Stimulated activated CD4-positive, alpha-beta T cell treated with anti-CD3 and anti-CD28 coated beads, TNF-alpha, amount 100 ng/mL, for 4 hours (primary cell): ENCODE measurements at regions not wholly inside any gene's neighbourhood (a gene's known extent, or its start where the extent isn't known, plus 50 kb on each side); places are given as distances from the start of the nearest gene placed in this dataset.
"Not testable (repeated sequence)": the region's sequence is repeated elsewhere in the genome, so short reads cannot be mapped to it uniquely, and the experiment has no call there.

Source experiments
- DNase-seq, 3 experiments: peaks; one replicate each; pipeline ENCODE4 v3.0.0-alpha.2; 2020; ENCODE audit warnings: low read depth in 3 of 3

DNA sequence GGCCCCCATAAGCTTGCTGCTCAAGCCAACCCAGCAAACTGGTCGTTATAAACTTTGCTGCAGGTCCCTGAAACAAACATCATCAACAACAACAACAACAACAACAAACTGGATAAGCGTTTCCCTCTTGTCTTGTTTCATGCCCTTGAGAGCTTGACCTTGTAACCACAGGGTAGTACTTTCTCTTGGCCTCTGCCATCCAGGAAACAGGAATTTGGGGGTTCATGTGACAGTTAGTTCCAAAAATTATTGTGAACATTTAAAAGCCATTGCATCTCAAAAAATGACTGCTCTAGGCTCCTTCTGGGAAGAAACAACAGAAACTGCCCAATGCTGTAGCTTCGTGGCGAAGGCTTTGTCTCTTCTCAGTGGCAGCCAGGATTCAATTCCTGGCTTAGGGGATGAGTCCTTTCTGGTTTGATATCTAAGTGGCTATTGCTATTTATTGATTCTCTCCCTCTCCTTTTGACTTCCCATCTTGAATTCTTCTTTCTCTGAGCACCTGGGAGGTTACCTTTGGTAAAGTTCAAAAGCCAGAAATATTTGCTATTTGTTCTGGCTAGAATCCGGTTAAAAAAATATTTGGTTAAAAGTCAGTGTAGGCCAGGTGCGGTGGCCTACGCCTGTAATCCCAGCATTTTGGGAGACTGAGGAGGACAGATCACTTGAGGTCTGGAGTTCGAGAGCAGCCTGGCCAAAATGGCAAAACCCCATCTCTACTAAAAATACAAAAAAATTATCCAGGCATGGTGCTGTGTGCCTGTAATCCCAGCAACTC lies 52.0 kb upstream of the CPM start:
- DNase-seq, result no peak

DNA sequence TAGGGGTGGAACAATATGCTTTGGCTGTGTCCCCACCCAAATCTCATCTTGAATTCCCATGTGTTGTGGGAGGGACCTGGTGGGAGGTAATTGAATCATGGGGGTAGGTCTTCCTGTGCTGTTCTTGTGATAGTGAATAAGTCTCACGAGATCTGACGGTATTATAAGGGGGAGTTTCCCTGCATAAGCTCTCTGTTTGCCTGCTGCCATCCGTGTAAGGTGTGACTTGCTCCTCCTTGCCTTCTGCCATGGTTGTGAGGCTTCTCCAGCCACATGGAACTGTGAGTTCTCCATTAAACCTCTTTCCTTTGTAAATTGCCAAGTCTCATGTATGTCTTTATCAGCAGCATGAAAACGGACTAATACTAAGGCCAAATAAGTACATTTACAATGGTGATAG lies 64.6 kb upstream of the CPM start:
- not testable (repeated sequence) for DNase-seq

DNA sequence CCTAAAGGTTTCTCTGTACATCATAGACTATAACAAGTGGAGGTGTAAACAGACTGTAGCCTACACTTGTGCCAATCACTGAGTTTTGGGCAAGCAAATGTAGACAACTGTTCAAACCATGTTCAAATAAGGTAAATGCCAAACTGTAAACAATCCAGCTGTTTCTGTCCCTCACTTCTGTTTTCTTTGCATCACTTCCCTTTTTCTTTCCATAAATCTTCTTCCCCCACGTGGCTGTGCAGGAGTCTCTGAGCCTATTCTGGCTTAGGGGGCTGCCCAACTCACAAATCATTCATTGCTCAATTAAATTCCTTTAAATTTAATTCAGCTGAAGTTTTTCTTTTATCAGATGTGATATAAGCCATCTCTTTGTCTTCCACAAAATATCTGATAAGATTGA lies 65.1 kb upstream of the CPM start:
- no peak for DNase-seq

DNA sequence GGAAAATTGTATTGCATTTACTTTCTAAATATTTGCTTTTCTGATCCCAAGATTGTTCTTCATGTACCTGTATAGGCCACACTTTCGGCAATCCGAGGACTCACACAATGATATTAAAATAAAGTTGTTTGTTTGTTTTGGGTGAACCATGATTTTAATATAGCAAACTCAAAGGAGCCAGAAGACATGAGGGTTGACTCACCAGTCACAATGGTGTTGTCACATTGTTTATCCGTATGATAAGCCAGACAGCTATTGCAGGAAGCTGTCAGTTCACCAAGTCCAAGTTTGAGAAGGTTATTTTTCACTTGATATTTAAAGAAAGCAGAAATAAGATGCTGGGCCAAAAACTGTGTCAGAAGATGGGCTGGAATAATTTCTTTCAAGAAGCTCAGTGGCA lies 67.1 kb upstream of the CPM start:
- no peak for DNase-seq

DNA sequence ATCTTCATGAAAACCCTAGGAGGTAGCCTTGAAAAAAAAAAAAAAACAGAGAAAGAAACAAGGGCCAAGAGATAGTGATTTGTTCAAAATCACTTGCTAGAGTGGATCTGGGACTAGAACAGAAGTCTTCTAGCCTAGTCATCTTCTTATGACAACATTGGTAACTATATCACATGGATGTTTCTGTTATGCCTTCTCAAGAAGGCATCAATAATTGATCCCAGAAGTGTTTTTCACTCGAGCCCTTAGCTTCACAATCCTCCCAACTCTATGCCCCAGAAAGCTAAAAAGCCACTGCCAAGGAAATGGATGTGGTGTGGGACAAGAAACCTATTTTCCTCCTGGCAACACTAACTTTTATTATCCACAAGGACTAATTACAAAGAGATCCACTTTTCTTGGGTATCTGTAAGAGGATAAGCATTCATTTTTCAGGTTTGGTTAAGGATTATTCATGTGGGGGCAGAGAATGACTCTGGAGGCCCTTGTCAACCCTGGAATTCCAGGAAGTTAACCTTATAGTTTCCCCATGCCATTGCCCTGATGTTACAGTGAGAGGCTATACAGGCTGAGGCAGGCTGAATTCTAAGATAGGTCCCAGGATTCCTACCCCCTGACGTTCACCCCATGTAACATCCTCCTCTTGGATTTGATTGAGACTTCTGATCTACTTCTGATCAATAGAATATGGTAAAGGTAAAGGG lies 67.7 kb upstream of the CPM start:
- DNase-seq, result no peak

DNA sequence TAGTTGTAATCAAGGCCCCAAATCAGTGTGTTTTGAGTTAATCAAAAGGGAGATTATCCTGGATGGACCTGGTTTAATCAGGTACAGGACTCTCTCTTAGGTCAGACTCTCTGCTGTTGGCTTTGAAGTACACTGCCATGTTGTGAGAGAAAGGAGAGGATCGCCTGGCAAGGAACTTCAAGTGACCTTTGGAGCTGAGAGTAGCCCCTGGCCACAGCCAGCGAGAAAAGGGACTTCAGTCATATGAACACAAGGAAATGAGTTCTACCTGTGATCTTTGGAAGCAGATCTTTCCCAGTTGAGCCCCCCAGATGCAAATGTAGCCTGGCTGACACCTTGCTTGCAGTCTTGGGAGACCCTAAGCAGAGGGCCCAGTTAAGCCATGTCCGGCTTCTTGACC lies 68.3 kb upstream of the CPM start:
- no peak for DNase-seq

DNA sequence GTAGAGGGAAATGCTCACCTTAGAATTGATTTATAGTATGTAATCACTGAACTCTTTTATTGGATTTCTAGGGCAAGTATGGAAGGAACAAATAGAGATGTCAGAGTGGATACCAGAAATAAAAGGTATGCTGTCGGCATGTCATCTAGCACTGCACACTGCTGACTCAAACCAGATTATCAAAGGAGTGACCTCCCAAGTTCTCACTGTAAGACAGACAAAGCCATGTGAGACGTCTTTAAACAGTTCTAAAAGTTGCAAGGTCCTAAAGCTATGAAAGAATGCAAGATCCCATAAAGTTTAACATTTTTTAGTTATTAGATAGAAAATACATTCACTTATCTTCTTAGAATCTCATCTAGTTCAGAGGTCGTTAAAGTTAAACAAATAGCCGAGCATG lies 70.0 kb upstream of the CPM start:
- no peak for DNase-seq

DNA sequence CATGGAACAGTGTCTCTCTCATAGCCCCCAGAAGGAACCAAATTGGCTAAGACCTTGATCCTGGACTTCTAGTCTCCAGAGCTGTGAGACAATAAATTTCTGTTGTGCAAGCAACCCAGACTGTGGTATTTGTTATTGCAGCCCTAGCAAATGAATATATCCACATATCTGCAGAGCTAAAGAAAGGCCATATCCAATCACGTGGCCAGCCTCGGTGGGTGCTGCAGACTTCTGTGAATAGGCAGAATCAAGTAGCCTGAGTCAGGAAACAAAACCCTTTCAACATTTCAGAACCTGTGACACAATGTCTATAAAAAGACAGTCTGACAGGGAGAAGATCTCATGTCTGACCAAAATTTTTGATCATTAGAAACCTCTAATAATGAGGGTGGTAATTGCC lies 71.0 kb upstream of the CPM start:
- DNase-seq, result no peak

DNA sequence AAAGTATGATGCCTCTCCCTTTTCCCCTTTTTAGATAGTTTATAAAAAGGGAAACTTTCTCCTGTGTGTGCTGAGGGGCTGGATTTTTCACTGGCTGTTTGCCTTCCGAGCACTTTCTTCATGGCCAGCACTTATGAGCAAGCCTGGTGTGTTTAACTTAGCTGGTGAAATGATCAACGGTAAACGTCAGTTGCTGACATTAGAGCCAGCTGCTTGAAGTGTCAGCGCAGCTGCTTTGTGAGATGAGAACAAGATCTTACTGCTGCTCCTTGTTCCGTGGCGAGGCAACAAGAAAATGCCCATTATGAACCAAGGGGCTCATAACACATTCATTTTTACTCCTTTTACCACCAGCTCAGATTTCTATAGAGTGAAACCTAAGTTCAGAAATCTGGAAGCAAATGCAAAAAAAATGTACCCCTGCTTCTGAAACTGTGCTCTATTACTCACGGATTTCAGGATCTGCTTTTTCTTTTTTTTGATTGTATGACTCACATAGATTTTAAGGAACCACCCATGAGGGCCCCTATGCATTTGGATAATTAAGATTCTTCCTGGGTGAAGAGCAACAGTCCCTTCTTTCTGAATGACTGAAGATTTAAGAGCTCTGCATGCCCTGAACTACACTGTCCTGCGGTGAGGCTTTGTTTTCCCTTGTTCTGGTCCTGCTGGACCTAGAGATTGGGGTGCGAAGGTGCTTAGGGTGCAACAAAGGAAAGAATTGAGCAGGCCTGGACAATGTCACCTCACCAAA lies 74.3 kb upstream of the CPM start:
- DNase-seq, result no peak

DNA sequence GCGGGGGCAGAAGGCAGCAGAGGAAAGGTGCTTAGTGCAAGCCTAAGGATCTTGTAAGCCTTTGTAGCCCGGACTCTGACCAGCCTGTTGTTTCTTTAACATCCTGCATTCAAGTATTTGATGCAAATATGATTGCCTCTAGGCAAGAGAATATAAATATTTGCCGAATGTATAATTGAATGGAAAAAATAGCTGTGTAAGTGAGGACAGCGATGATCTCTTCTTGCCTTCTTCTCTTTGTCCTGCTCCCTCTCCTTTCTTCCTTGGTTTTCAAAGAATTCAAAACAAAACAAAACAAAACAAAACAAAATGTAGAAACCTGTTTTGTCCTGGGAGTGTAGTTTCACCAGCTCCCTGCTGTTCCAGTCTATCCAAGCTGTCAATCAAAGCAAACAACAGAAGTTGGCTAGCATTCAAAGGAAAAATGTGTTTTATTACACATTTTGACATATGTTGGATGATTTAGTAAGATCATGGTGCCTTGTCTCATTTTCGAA lies 74.9 kb upstream of the CPM start:
- DNase-seq, result no peak

DNA sequence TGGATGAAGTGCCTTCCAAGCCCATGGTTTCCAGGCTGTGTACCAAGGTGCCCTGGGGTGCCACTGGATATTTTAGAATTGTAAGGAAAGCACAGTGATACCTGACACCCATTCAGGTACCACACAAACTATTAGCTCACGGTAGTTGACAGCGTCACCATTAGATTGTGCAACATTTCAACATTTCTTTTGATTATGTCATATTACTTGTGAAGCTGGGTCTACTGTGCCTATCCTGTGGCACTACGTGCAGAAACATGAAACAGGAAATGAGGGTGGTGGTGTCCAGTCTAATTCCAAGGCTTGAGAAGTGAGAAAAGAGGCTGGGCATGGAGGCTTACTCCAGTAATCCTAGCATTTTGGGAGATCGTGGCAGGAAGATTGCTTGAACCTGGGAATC lies 75.5 kb upstream of the CPM start:
- DNase-seq, result no peak

DNA sequence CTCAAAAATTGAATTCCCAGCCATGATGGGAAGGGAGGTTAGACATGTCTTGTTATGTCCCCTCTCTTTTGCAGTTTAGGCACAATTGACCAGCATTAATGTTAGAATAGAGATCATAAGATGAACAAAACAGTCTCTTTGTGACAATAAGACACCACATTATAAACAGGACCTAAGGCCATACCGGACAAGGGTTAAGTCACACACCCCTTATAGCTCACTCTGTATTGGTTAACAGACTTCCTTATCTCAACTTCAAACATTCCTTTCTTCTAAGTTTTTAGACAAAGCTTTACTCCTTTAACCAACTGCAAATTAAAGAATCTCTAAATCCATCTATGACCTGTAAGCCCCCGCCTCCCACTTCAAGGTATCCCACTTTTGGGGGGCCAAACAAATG lies 81.1 kb upstream of the CPM start:
- no peak for DNase-seq

DNA sequence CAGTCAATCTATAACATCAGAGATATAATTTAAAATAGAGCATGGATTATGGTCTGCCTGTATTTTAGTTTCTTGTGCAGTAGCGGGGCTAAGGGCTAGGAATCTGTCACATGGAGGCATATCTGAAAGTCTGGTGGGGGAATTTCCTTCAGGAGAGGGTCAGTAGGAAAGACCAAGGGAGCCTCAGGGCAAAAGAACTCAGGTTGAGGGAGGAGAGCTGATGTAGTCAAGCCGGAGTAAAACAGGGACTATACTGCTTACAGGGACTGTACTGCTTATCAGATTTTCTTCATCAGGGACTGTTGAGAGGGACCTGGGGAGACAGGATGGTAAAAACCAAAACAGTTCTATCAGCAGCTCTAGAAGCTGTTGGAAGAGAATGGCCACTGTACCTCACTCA lies 82.0 kb upstream of the CPM start:
- DNase-seq, result no peak

DNA sequence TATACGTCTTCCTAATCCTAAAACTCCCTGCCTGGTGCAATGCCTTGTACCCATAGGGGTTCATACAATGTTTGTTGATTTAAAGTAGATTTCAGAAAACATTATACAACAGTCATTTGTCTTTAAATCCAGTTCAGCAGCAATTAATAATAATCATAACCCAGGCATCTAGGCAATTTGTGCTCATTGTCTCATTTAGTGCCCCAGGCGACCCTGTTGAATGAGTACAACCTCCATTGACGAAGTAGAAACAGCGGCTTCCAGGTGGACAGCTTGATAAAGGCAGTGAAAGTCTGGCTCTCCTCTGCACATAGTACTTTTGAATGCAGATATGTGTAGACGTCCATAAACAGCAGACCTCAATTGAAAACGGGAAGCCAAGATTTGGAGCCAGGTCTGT lies 82.9 kb upstream of the CPM start:
- DNase-seq, result no peak

DNA sequence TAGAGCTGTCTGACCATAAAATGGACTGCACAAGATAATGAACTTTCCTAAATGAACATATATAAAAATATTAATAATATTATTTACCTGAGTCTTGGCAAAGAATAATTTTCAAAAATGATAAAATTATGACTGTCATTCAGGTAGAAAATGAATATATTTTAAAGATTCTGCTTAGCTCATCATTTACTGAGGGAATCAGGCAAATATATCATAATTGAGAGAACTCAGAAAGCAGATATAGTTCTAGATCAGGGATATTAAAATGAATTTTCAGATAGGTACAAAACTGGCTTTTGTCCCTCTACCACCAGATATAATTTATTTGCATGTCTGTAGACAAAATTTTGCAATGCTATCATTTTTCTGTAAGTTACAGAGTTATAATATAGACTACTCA lies 86.1 kb upstream of the CPM start:
- no peak for DNase-seq

DNA sequence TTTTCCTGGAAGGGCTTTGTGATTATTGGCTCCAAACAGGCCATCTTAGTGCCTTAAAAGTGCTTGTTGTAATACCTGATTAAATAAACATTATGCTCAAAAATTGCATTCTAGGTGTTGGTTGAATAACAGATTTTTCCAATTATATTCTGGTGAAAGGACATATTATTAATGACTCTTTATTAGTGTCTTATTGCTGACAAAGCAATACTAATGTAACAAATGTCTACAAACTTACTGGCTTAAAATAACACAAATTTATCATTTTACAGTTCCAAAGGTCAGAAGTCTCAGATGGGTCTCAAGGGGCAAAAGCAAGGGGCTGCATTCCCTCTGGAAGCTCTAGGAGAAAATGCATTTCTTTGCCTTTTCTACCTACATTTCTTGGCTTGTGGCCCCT lies 86.9 kb upstream of the CPM start:
- no peak for DNase-seq

DNA sequence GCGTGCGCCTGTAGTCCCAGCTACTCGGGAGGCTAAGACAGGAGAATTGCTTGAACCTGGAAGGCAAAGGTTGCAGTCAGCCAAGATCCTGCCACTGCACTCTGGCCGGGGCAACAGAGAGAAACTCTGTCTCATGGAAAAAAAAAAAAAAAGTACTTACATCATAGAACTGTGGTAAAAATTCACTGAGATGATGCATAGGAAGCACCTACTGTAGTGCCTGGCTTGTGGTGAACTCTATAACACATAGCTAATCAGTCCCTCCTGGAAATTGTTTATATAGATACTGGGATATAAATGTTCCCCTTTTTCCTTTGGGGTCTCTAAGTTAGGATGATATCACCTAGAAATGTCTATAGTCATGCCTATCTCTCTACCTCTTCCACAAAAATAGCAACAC lies 89.7 kb upstream of the CPM start:
- no peak for DNase-seq

DNA sequence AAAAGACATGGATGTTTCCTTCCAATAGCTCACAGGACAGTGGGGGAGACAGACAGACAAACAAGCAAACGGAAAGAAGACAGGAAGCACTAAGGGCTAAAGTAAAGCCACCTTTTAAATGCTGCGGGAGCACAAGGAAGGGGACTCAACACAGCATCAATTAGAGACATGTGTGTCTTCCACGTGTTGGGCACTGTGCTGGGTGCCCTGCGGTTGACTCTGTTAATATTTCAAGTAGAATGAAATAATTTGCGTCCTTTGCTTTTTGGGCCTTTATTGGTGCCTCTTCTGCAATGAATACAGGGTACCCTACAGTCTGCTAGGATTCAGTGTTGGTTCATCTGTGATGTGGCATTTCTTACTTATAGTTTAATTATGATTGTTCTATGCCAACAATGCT lies 90.9 kb upstream of the CPM start:
- no peak for DNase-seq

DNA sequence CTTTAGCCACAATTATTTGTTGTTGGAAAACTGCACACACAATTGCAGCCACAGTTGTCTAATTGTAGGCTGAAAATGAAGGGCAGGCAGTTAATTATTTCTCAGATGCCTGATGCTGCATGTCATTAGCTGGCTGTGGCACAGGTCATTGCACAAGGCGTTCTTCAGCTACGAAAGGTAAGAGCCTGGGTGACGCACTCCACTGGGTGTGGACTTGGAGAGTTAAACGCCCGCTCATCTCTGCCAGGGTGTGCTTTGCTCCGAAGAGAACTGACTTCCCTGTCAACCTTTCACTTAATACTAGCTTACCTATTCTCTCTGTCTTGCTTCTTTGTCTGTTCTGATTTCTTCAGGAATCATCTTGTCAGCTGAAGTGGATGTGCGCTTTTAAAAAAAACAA lies 91.4 kb upstream of the CPM start:
- DNase-seq, result no peak

DNA sequence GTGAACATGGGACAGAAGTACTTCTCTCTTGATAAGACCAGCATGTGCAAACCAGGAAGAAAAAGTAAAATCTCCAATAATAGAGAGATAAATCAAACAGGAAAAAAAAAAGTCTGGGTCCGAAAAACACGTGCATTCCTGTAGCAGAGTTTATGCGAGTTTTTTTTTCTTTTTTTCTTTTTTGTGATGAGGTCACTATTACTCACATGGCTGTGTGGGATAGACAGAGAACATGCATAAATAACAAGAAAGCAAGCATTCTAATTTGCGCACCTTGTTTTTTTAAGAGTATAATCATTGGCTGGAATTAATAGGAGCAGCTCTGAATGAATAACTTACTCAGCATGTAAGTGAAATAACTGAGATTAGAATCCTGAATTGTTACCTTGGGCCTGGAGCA lies 91.9 kb upstream of the CPM start:
- no peak for DNase-seq

DNA sequence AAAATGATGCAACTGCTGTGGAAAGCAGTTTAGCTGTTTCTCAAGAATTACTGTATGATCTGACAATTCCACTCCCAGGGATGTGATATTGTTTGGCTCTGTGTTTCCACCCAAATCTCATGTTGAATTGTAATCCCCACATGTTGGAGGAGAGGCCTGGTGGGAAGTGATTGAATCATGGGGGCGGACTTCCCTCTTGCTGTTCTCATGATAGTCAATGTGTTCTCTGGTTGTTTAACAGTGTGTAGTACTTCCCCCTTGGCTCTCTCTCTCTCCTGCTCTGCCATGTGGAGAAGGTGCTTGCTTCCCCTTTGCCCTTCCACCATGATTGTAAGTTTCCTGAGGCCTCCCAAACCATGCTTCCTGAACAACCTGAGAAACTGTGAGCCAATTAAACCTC lies 93.4 kb upstream of the CPM start:
- DNase-seq, result no peak

DNA sequence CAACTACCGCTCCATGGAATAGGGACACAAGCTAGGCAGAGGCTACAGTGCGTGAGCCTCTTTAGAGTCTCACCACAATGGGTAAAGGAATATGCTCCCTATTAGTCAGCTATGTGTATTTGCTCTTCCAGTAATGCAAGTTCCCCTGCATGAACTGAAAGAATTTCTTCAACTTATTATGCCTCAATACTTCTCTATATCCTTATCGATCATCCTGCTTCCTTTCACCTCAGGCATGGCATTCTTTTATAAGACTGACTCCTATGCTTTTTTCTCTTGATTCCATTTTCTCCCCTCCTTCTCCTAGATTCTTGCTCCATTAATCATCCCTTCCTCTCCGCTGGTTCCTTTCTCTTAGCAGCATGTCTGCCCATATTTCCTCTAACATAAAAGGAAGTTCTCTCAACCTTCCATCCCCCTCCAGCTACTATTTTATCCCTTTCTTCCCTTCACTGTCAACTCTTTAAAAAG lies 94.5 kb upstream of the CPM start:
- no peak for DNase-seq
